ENCODE measurements at regions not wholly inside any gene's neighbourhood (a gene's known extent, or its start where the extent isn't known, plus 50 kb on each side); places are given as distances from the start of the nearest gene placed in this dataset.

- Histone ChIP-seq H3K27me3 (no peaks in the 10 kb centered on the region), H3K4me1 (no peaks in the 10 kb centered on the region), H3K4me3 (no peak overlapping the region), H3K9me3 (peaks cover 0 to 20% (median 0%) of the 10 kb centered on the region in 3 donors), H3K27ac (no peak overlapping the region), H3K36me3 (no peaks in the 10 kb centered on the region)
- TF ChIP-seq POLR2A (IDR thresholded peaks at IDR 0.05): no peak
- no peak for TF ChIP-seq CTCF (IDR thresholded peaks at IDR 0.05)
- no peak for TF ChIP-seq EP300 (IDR thresholded peaks at IDR 0.05)
- no peak for TF ChIP-seq POLR2AphosphoS5 (IDR thresholded peaks at IDR 0.05)
- ATAC-seq: no peak
These were observed 437.2 kb downstream of the RAPGEF2 start for GRCh38 chr4:159540038-159540437.

- Histone ChIP-seq H3K4me1 (no peaks in the 10 kb centered on the region), H3K36me3 (no peaks in the 10 kb centered on the region), H3K27ac (no peak overlapping the region), H3K9me3 (peaks cover 0 to 20% (median 0%) of the 10 kb centered on the region in 3 donors), H3K4me3 (no peak overlapping the region), H3K27me3 (no peaks in the 10 kb centered on the region)
- TF ChIP-seq CTCF (IDR thresholded peaks at IDR 0.05): no peak
- TF ChIP-seq POLR2AphosphoS5 (IDR thresholded peaks at IDR 0.05): no peak
- TF ChIP-seq POLR2A (IDR thresholded peaks at IDR 0.05): no peak
- TF ChIP-seq EP300 (IDR thresholded peaks at IDR 0.05): no peak
- WGBS, 2 donors (ENCODE audit: low coverage in 1 of 2): 8 to 61% methylated on average over 1 to 4 of the region's 4 CpGs
- no peak for ATAC-seq
These were observed 437.6 kb downstream of the RAPGEF2 start for GRCh38 chr4:159540501-159540900.

GRCh38 chr4:159541143-159541542 is 438.3 kb downstream of the RAPGEF2 start:
- H3K36me3 ChIP-seq: no peaks in the 10 kb centered on the region
- H3K27me3 ChIP-seq: no peaks in the 10 kb centered on the region
- no peak overlapping the region for H3K27ac ChIP-seq
- H3K4me3 ChIP-seq: no peak overlapping the region
- no peaks in the 10 kb centered on the region for H3K4me1 ChIP-seq
- no peak for ATAC-seq
- peaks cover 0 to 15% (median 0%) of the 10 kb centered on the region in 3 donors for H3K9me3 ChIP-seq
- TF ChIP-seq CTCF (IDR thresholded peaks at IDR 0.05) (no peak), POLR2AphosphoS5 (IDR thresholded peaks at IDR 0.05) (no peak), POLR2A (IDR thresholded peaks at IDR 0.05) (no peak), EP300 (IDR thresholded peaks at IDR 0.05) (no peak)
- 64 to 75% methylated on average over 2 of the region's 2 CpGs for WGBS, 2 donors (ENCODE audit: low coverage in 1 of 2)

GRCh38 chr4:159542296-159542695 is 439.4 kb downstream of the RAPGEF2 start:
- 7% methylated on average over 1 of the region's 1 CpG; no CpG with 5 or more reads in 1 of the 2 donors for WGBS, 2 donors (ENCODE audit: low coverage in 1 of 2)

More at GRCh38 chr4:159542296-159542695, 439.4 kb downstream of the RAPGEF2 start:
- H3K27me3 ChIP-seq: no peaks in the 10 kb centered on the region
- no peak overlapping the region for H3K27ac ChIP-seq
- H3K4me3 ChIP-seq: no peak overlapping the region
- H3K4me1 ChIP-seq: no peaks in the 10 kb centered on the region
- no peaks in the 10 kb centered on the region for H3K36me3 ChIP-seq
- H3K9me3 ChIP-seq: peaks cover 0 to 3% (median 0%) of the 10 kb centered on the region in 3 donors
- no peak for TF ChIP-seq EP300 (IDR thresholded peaks at IDR 0.05)
- no peak for TF ChIP-seq CTCF (IDR thresholded peaks at IDR 0.05)
- no peak for TF ChIP-seq POLR2A (IDR thresholded peaks at IDR 0.05)
- TF ChIP-seq POLR2AphosphoS5 (IDR thresholded peaks at IDR 0.05): no peak
- ATAC-seq: no peak

Data from gastroesophageal sphincter (tissue), 4 donors.